Astrocyte of the cerebellum (primary cell): ENCODE measurements at regions not wholly inside any gene's neighbourhood (a gene's known extent, or its start where the extent isn't known, plus 50 kb on each side); places are given as distances from the start of the nearest gene placed in this dataset.
"Not testable (repeated sequence)": the region's sequence is repeated elsewhere in the genome, so short reads cannot be mapped to it uniquely, and the experiment has no call there.

Source experiments
- DNase-seq: peaks from one replicate; pipeline ENCODE4 v3.0.0-alpha.2; 2011; ENCODE audit warnings: low read depth
- H3K4me3 ChIP-seq: 2 replicates; pipeline ENCODE4 v1.5.1; 2011; ENCODE audit warnings: mild to moderate bottlenecking, low read depth, low read length, moderate library complexity
- CTCF ChIP-seq: IDR thresholded peaks from 2 replicates; pipeline ENCODE4 v1.5.1; 2012; ENCODE audit warnings: low read length, low read depth, moderate library complexity, mild to moderate bottlenecking; ENCODE audit errors: missing control alignments
- in situ Hi-C: cut with HindIII; loops from 2 replicates; pipeline ENCODE4 v1.10.0; 2017; ENCODE audit warnings: low sequenced_read_pairs

DNA sequence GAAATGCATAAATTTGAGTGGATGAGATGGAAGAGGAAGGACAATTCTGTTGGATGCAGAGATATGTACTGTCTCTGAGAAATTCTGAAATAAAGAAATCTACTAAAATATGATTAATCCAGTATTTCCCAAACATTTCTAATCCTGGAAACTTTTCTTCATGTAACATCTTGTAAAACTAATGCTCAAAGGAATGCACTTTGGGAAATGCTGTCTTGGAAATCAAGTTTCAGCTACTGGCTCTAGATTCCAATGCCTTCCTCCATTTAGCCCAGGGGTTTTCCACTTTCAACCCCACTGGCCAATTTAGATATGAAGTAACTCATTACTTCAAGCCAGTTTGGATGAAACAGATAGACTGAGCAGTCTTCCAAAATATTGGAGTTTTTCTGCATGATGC lies 355.1 kb downstream of the TXNL1 start:
- TF ChIP-seq CTCF, result no peak
- no peak for DNase-seq
- no peak overlapping the region for H3K4me3 ChIP-seq
- in situ Hi-C loops, result no loop called here

GRCh38 chr18:56282234-56283104 lies 355.9 kb downstream of the TXNL1 start:
- no peak overlapping the region for H3K4me3 ChIP-seq
- TF ChIP-seq CTCF, result no peak
- no peak for DNase-seq
- in situ Hi-C loops, result no loop called here

- H3K4me3 ChIP-seq, in situ Hi-C loops, DNase-seq: not testable (repeated sequence)
Measured at GRCh38 chr18:56279816-56280215, 358.6 kb downstream of the TXNL1 start.

- no peak overlapping the region for H3K4me3 ChIP-seq
- no peak for DNase-seq
- no peak for TF ChIP-seq CTCF
- in situ Hi-C loops, result no loop called here
Measured at GRCh38 chr18:56278421-56279003, 359.9 kb downstream of the TXNL1 start.

- in situ Hi-C loops, result no loop called here
- no peak for DNase-seq
- no peak overlapping the region for H3K4me3 ChIP-seq
- no peak for TF ChIP-seq CTCF
Measured at GRCh38 chr18:56276466-56276865, 361.9 kb downstream of the TXNL1 start.

GRCh38 chr18:56273541-56274219 lies 364.7 kb downstream of the TXNL1 start:
- in situ Hi-C loops, result no loop called here
- DNase-seq, result no peak
- H3K4me3 ChIP-seq, result no peak overlapping the region
- no peak for TF ChIP-seq CTCF
